ENCODE measurements at regions not wholly inside any gene's neighbourhood (a gene's known extent, or its start where the extent isn't known, plus 50 kb on each side); places are given as distances from the start of the nearest gene placed in this dataset.

- TF ChIP-seq, protein P1, sequence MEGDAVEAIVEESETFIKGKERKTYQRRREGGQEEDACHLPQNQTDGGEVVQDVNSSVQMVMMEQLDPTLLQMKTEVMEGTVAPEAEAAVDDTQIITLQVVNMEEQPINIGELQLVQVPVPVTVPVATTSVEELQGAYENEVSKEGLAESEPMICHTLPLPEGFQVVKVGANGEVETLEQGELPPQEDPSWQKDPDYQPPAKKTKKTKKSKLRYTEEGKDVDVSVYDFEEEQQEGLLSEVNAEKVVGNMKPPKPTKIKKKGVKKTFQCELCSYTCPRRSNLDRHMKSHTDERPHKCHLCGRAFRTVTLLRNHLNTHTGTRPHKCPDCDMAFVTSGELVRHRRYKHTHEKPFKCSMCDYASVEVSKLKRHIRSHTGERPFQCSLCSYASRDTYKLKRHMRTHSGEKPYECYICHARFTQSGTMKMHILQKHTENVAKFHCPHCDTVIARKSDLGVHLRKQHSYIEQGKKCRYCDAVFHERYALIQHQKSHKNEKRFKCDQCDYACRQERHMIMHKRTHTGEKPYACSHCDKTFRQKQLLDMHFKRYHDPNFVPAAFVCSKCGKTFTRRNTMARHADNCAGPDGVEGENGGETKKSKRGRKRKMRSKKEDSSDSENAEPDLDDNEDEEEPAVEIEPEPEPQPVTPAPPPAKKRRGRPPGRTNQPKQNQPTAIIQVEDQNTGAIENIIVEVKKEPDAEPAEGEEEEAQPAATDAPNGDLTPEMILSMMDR (optimal IDR thresholded peaks at IDR 0.05 in 1 of 3, IDR thresholded peaks at IDR 0.05 in 1 of 3, conservative IDR thresholded peaks at IDR 0.05 in 1 of 3; ENCODE audit: extremely low read depth in 1 of 3, insufficient read depth in 2 of 3, low read length in 3 of 3): no peak
- TF ChIP-seq EZH2 (IDR thresholded peaks at IDR 0.05; ENCODE audit: low read length): no peak
Observed at GRCh38 chr1:204741440-204741839, 55.9 kb upstream of the LRRN2 start.

Data from keratinocyte (primary cell).